GM15510 (cell line): ENCODE measurements at regions not wholly inside any gene's neighbourhood (a gene's known extent, or its start where the extent isn't known, plus 50 kb on each side); places are given as distances from the start of the nearest gene placed in this dataset.

Experiments used
- POLR2A ChIP-seq: IDR thresholded peaks from 3 replicates; pipeline ENCODE4 v1.6.1; 2011; ENCODE audit warnings: borderline replicate concordance; ENCODE audit not compliant: insufficient read length; ENCODE audit errors: extremely low read depth

DNA sequence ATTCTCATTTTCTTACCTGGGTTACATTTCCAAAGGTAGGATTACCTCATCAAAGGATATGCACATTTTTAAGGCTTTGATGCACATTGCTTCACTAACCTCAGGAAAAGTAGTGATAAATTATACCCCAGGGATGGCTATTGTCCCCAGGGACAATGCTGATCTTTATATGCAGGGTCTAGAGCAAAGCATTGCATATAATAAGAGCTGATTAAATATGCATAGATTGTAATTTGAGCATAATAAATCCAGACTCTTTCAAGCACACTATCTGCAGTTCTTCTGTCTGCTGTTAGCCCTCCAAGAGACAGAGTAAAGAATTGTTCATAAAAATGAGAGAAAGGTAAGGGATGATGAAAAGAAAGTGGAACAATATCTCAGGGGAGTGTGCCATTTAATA, 57.3 kb upstream of the SYT13 start:
- no peak for TF ChIP-seq POLR2A

DNA sequence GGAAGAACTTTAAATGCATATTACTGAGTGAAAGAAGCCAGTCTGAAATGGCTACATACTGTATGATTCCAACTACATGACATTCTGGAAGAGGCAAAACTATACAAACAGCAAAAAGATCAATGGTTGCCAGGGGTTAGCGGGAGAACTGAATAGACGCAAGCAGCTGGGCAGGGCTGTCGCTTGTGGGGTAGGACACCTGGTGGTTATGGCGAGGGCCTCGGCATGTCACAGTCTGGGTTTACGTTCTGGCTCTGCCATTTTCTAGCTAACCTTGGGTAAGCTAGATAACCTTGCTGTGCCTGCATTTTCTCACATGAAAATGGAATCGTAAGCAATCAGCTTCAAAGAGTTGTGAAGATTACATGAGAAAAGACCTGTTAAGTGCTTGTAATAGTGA, 55.2 kb upstream of the SYT13 start:
- no peak for TF ChIP-seq POLR2A

GRCh38 chr11:45339729-45340519, 53.8 kb upstream of the SYT13 start:
- TF ChIP-seq POLR2A = no peak

GRCh38 chr11:45337583-45338360, 51.6 kb upstream of the SYT13 start:
- TF ChIP-seq POLR2A = no peak

DNA sequence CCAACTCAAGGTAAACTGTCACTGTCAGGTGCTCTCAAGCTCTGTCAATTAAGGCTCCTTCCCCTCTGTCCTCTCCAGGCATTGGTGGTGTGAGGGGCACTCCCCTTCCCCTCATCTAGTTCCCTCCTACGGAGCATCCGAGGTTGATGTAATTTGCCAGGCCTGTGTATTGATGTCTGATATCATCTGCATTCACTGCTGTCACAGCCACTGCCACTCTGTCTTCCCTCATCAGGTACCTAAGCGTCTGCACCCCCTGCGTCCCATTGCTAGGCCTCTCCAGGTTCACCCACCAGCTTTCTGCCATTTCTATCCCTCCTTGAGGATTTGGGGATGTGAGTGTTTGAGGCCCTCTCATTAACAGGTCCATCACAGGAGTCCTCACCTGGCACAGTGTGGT, 50.0 kb upstream of the SYT13 start:
- TF ChIP-seq POLR2A = no peak
